GM12891 (cell line): ENCODE measurements at regions not wholly inside any gene's neighbourhood (a gene's known extent, or its start where the extent isn't known, plus 50 kb on each side); places are given as distances from the start of the nearest gene placed in this dataset.

ENCODE experiments used
- DNase-seq: peaks from one replicate; pipeline ENCODE4 v3.0.0; 2011; ENCODE audit warnings: low spot score; ENCODE audit not compliant: insufficient read length
- FAIRE-seq: peaks from 2 replicates; lab custom pipeline; 2011; peaks lifted over from hg19 to GRCh38; lab: Jason Lieb, UNC
- PAX5 ChIP-seq: IDR thresholded peaks from 2 replicates; pipeline ENCODE4 v1.6.1; 2011; ENCODE audit warnings: low read length, moderate library complexity, mild to moderate bottlenecking; ENCODE audit not compliant: insufficient read depth, severe bottlenecking
- POLR2A ChIP-seq: IDR thresholded peaks from 2 replicates; pipeline ENCODE4 v1.6.1; 2011; ENCODE audit warnings: low read depth, low read length, control low read depth
- POLR2AphosphoS5 ChIP-seq: IDR thresholded peaks from 2 replicates; pipeline ENCODE4 v1.6.1; 2011; ENCODE audit warnings: low read depth, low read length, control low read depth
- POU2F2 ChIP-seq: IDR thresholded peaks from 2 replicates; pipeline ENCODE4 v1.6.1; 2011; ENCODE audit warnings: low read depth, mild to moderate bottlenecking, control low read depth, low read length, moderate library complexity
- SPI1 ChIP-seq: IDR thresholded peaks from 2 replicates; pipeline ENCODE4 v1.6.1; 2011; ENCODE audit warnings: low read depth, low read length, control low read depth
- TAF1 ChIP-seq: IDR thresholded peaks from 2 replicates; pipeline ENCODE4 v1.6.1; 2011; ENCODE audit warnings: low read depth, low read length, control low read depth

- DNase-seq (no peak), FAIRE-seq (no peak)
- TF ChIP-seq SPI1 (no peak), POLR2A (no peak), POLR2AphosphoS5 (no peak)
These were observed 78.4 kb upstream of the ELMO1 start for GRCh38 chr7:37527109-37527508.

GRCh38 chr7:37531225-37531624 lies 82.6 kb upstream of the ELMO1 start:
- TF ChIP-seq POLR2A (no peak), POU2F2 (no peak), PAX5 (no peak), TAF1 (no peak), POLR2AphosphoS5 (no peak), SPI1 (no peak)
- FAIRE-seq (no peak), DNase-seq (no peak)

- FAIRE-seq (no peak), DNase-seq (no peak)
- TF ChIP-seq POLR2A = no peak
- TF ChIP-seq SPI1 = no peak
- no peak for TF ChIP-seq PAX5
- TF ChIP-seq TAF1 = no peak
- no peak for TF ChIP-seq POU2F2
- no peak for TF ChIP-seq POLR2AphosphoS5
These were observed 84.0 kb upstream of the ELMO1 start for GRCh38 chr7:37532636-37533035.

- no peak for TF ChIP-seq POLR2AphosphoS5
- no peak for TF ChIP-seq PAX5
- no peak for TF ChIP-seq POU2F2
- no peak for DNase-seq
- no peak for FAIRE-seq
These were observed 86.4 kb upstream of the ELMO1 start for GRCh38 chr7:37534893-37535610.

- FAIRE-seq (no peak), DNase-seq (no peak)
- TF ChIP-seq POU2F2 = no peak
- TF ChIP-seq SPI1 = no peak
- no peak for TF ChIP-seq PAX5
- TF ChIP-seq POLR2A = no peak
- no peak for TF ChIP-seq TAF1
- no peak for TF ChIP-seq POLR2AphosphoS5
These were observed 87.2 kb upstream of the ELMO1 start for GRCh38 chr7:37535841-37536240.

GRCh38 chr7:37536706-37537105 lies 88.0 kb upstream of the ELMO1 start:
- no peak for TF ChIP-seq POU2F2
- no peak for TF ChIP-seq POLR2AphosphoS5
- TF ChIP-seq SPI1 = no peak
- no peak for TF ChIP-seq PAX5
- TF ChIP-seq TAF1 = no peak
- TF ChIP-seq POLR2A = no peak
- DNase-seq (no peak), FAIRE-seq (no peak)

GRCh38 chr7:37537439-37537838 lies 88.8 kb upstream of the ELMO1 start:
- FAIRE-seq (no peak), DNase-seq (no peak)
- no peak for TF ChIP-seq SPI1
- no peak for TF ChIP-seq POLR2A
- no peak for TF ChIP-seq PAX5
- no peak for TF ChIP-seq POU2F2
- no peak for TF ChIP-seq TAF1
- no peak for TF ChIP-seq POLR2AphosphoS5

- no peak for TF ChIP-seq PAX5
- no peak for TF ChIP-seq SPI1
- TF ChIP-seq POLR2A = no peak
- TF ChIP-seq POLR2AphosphoS5 = no peak
- TF ChIP-seq POU2F2 = no peak
- TF ChIP-seq TAF1 = no peak
- FAIRE-seq (no peak), DNase-seq (no peak)
These were observed 90.3 kb upstream of the ELMO1 start for GRCh38 chr7:37538945-37539344.

- FAIRE-seq (peak; percentile 45), DNase-seq (no peak)
- TF ChIP-seq TAF1 (no peak), POU2F2 (no peak), POLR2AphosphoS5 (no peak), SPI1 (no peak), POLR2A (no peak), PAX5 (no peak)
These were observed 92.3 kb upstream of the ELMO1 start for GRCh38 chr7:37540917-37541316.

GRCh38 chr7:37541810-37542443 lies 93.3 kb upstream of the ELMO1 start:
- FAIRE-seq = peak; percentile 84
- DNase-seq = peak; percentile 6
- TF ChIP-seq TAF1 (no peak), POU2F2 (peak; percentile 77; the same call in 1 of the 2 replicates), SPI1 (no peak)
